ENCODE measurements at regions not wholly inside any gene's neighbourhood (a gene's known extent, or its start where the extent isn't known, plus 50 kb on each side); places are given as distances from the start of the nearest gene placed in this dataset.

DNA sequence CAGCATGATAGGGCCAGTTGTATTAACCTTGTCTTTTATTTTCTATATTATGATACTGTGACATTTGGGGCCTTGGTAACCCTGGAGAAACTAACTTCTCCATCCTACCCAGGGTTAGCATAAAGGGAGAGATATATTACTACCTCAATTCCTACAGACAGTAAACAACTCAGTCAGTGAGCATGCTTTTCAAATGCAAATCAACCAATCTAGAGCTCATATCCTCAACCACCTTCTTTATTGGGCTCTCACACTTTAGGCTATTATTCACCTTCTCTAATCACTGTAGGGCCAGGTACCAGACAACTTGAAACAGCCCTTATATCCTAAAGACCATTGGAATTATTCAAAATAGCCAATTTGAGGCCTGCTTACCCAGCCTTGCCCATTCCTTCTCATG is 477.6 kb downstream of the PTPRC start:
- TF ChIP-seq, protein P1, sequence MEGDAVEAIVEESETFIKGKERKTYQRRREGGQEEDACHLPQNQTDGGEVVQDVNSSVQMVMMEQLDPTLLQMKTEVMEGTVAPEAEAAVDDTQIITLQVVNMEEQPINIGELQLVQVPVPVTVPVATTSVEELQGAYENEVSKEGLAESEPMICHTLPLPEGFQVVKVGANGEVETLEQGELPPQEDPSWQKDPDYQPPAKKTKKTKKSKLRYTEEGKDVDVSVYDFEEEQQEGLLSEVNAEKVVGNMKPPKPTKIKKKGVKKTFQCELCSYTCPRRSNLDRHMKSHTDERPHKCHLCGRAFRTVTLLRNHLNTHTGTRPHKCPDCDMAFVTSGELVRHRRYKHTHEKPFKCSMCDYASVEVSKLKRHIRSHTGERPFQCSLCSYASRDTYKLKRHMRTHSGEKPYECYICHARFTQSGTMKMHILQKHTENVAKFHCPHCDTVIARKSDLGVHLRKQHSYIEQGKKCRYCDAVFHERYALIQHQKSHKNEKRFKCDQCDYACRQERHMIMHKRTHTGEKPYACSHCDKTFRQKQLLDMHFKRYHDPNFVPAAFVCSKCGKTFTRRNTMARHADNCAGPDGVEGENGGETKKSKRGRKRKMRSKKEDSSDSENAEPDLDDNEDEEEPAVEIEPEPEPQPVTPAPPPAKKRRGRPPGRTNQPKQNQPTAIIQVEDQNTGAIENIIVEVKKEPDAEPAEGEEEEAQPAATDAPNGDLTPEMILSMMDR (IDR thresholded peaks at IDR 0.05; ENCODE audit: insufficient read depth, low read length, poor library complexity, severe bottlenecking), result no peak
- TF ChIP-seq EZH2phosphoT487 (conservative IDR thresholded peaks at IDR 0.05; ENCODE audit: low read length), result no peak
